Duodenal mucosa (tissue), 2 donors: ENCODE measurements at regions not wholly inside any gene's neighbourhood (a gene's known extent, or its start where the extent isn't known, plus 50 kb on each side); places are given as distances from the start of the nearest gene placed in this dataset.
"Not testable (repeated sequence)": the region's sequence is repeated elsewhere in the genome, so short reads cannot be mapped to it uniquely, and the experiment has no call there.

Experiments
- H3K27ac ChIP-seq: one replicate; pipeline ENCODE4 v1.7.0; 2013; ENCODE audit warnings: low read depth, low read length
- H3K27me3 ChIP-seq, 2 donors: one replicate each; pipeline ENCODE4 v1.7.0; 2013; ENCODE audit warnings: low read length in 2 of 2, control low read depth in 1 of 2; ENCODE audit not compliant: insufficient read depth in 2 of 2, control insufficient read depth in 1 of 2
- H3K36me3 ChIP-seq, 2 donors: one replicate each; pipeline ENCODE4 v1.7.0; 2013; ENCODE audit warnings: low read length in 2 of 2, control low read depth in 1 of 2; ENCODE audit not compliant: insufficient read depth in 2 of 2, control insufficient read depth in 1 of 2
- H3K4me1 ChIP-seq, 2 donors: one replicate each; pipeline ENCODE4 v1.7.0; 2013; ENCODE audit warnings: low read length in 2 of 2, control low read depth in 1 of 2; ENCODE audit not compliant: insufficient read depth in 2 of 2, control insufficient read depth in 1 of 2
- H3K4me3 ChIP-seq, 2 donors: one replicate each; pipeline ENCODE4 v1.7.0; 2013; ENCODE audit warnings: low read length in 2 of 2, low read depth in 1 of 2
- H3K9ac ChIP-seq, 2 donors: one replicate each; pipeline ENCODE4 v1.7.0; 2013; ENCODE audit warnings: low read length in 2 of 2, low read depth in 1 of 2
- H3K9me3 ChIP-seq, 2 donors: one replicate each; pipeline ENCODE4 v1.7.0; 2013; ENCODE audit warnings: low read length in 2 of 2, control low read depth in 1 of 2; ENCODE audit not compliant: control insufficient read depth in 1 of 2

DNA sequence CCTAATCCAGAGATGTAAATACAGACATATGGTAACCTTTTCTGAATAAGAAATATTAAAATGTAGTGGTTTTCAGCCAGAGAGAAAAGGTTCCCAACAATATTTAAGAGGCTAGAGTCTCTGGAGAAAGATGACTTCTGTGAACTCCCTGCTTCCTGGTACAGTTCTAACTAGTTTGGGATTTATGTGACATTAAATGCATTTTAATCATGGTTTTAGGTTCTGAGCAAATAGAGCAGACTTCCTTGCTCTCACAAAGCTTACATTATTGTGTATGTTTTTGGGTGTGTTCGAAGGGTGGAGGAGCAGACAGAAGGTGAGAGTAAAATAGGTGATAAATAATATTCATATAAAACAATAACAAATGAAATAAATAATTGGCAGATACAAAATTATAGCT, 250.1 kb upstream of the LUZP2 start:
- H3K4me1 ChIP-seq = no peaks in the 10 kb centered on the region
- H3K27ac ChIP-seq = no peak overlapping the region
- no peak overlapping the region for H3K4me3 ChIP-seq
- no peaks in the 10 kb centered on the region for H3K9me3 ChIP-seq
- no peaks in the 10 kb centered on the region for H3K27me3 ChIP-seq
- no peaks in the 10 kb centered on the region for H3K36me3 ChIP-seq
- H3K9ac ChIP-seq = no peak overlapping the region

DNA sequence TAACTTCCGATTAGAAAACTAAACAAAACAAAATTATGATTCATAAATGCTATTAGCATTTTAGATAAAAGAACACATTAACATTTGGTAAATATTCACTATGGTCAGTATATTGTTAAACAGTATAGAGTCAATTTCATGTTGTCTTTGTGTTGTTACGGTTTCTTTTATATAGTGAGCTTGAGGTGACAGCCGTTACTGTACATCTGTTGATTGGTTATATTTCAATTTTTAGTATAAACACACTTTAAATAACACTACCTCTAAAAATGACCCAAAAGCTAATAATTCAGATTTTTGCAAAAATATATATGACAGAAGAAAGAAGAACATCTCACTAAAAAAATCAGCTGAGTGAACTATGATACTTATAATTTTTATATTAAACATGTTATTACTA, 249.0 kb upstream of the LUZP2 start:
- Histone ChIP-seq H3K4me3 (no peak overlapping the region), H3K27ac (no peak overlapping the region), H3K4me1 (no peaks in the 10 kb centered on the region), H3K27me3 (no peaks in the 10 kb centered on the region), H3K9ac (no peak overlapping the region), H3K36me3 (no peaks in the 10 kb centered on the region), H3K9me3 (no peaks in the 10 kb centered on the region)

DNA sequence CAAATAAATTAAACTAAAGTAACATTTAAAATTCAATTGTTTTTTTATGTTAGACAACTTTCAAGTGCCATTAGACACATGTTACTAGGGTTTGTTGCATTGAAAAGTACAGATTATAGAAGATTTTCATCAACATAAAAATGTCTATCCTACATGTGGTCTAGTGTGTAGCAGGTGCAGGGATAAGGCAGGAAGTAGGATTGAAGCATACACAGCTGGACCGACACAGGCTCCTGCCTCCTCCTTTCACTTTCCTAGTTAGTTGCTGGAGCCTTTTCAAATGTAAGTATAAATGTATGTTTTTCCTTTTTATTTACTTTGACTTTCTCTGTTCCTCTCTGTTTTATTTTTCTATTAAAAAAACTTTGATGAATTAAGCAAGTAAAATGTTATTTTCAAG, 246.9 kb upstream of the LUZP2 start:
- Histone ChIP-seq H3K27me3 (no peaks in the 10 kb centered on the region), H3K9ac (no peak overlapping the region), H3K4me1 (no peaks in the 10 kb centered on the region), H3K27ac (no peak overlapping the region), H3K36me3 (no peaks in the 10 kb centered on the region), H3K9me3 (no peaks in the 10 kb centered on the region), H3K4me3 (no peak overlapping the region)

DNA sequence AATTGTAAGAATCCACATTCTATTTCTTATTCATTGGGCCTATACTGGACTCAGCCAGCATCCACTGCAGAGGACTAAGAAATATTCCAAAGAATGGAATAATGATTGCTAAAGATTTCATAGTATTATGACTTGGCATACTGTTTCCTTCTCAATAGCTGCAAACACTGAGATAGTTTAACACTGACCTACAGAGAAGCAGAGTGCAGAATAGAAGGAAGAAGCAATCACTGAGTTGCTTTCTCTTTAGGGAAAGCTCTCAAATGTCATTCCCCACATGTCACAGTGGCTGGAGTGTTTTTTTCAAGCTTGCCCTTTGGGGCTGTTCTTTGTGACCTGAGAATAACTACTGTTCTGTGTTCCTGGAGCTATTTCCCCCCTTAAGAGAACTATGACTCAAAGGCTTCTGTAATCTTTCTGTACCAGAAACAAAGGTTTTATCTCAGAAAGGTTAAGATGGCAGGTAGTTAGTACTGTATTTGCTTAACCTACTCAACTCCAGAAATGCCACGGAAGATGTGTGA, 243.6 kb upstream of the LUZP2 start:
- H3K4me1 ChIP-seq = no peaks in the 10 kb centered on the region
- H3K27ac ChIP-seq = no peak overlapping the region
- H3K36me3 ChIP-seq = no peaks in the 10 kb centered on the region
- H3K27me3 ChIP-seq = no peaks in the 10 kb centered on the region
- H3K9me3 ChIP-seq = no peaks in the 10 kb centered on the region
- H3K9ac ChIP-seq = no peak overlapping the region
- H3K4me3 ChIP-seq = no peak overlapping the region

DNA sequence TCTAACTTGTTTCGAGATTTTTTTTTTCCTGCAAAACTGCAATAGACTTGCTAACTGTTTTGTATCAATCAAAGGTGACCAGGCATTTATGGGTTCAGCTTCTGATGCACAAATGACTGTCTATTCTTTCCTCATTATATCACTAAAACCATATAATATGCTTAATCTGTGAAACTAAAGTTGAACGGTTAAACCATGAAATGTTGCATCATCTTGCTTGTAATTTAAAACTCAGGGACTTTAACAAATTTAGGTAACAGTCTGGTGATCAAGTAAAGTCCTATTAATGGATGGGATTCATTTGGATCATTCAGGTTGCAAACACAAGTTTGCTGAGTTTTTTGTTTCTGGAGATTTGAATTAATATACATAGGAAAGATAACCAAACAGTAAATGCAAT, 232.0 kb upstream of the LUZP2 start:
- H3K27me3 ChIP-seq = no peaks in the 10 kb centered on the region
- no peaks in the 10 kb centered on the region for H3K36me3 ChIP-seq
- H3K9ac ChIP-seq = no peak overlapping the region
- H3K27ac ChIP-seq = no peak overlapping the region
- H3K4me3 ChIP-seq = no peak overlapping the region
- no peaks in the 10 kb centered on the region for H3K4me1 ChIP-seq
- no peaks in the 10 kb centered on the region for H3K9me3 ChIP-seq

DNA sequence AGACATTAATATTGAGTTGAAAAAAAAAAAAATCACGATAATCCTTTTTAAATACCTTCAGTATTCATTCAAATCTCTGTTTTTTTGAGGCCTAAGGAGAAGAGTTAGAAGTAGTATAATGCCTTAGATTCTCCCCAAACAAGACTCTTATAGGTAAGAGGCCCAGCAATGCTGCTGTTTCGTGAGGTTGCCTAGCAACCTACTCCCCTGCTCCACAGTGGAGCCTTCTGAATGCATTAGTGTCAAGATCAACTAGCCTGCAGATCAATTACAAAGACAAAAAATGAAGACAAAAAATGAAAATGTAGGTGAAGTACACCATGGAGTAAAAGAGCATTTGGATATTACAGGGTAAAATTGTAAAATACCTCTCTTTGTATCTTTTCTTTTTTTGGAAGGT, 229.8 kb upstream of the LUZP2 start:
- no peak overlapping the region for H3K27ac ChIP-seq
- no peaks in the 10 kb centered on the region for H3K36me3 ChIP-seq
- H3K9me3 ChIP-seq = no peaks in the 10 kb centered on the region
- H3K9ac ChIP-seq = no peak overlapping the region
- H3K27me3 ChIP-seq = no peaks in the 10 kb centered on the region
- H3K4me1 ChIP-seq = no peaks in the 10 kb centered on the region
- H3K4me3 ChIP-seq = no peak overlapping the region

GRCh38 chr11:24271798-24272197, 225.1 kb upstream of the LUZP2 start:
- no peaks in the 10 kb centered on the region for H3K27me3 ChIP-seq
- H3K9me3 ChIP-seq = no peaks in the 10 kb centered on the region
- H3K9ac ChIP-seq = no peak overlapping the region
- no peak overlapping the region for H3K4me3 ChIP-seq
- H3K27ac ChIP-seq = no peak overlapping the region
- no peaks in the 10 kb centered on the region for H3K36me3 ChIP-seq
- H3K4me1 ChIP-seq = no peaks in the 10 kb centered on the region

GRCh38 chr11:24274214-24274781, 222.6 kb upstream of the LUZP2 start:
- not testable (repeated sequence) for H3K4me3 ChIP-seq, H3K27me3 ChIP-seq, H3K9ac ChIP-seq, H3K9me3 ChIP-seq, H3K36me3 ChIP-seq, H3K4me1 ChIP-seq, H3K27ac ChIP-seq

DNA sequence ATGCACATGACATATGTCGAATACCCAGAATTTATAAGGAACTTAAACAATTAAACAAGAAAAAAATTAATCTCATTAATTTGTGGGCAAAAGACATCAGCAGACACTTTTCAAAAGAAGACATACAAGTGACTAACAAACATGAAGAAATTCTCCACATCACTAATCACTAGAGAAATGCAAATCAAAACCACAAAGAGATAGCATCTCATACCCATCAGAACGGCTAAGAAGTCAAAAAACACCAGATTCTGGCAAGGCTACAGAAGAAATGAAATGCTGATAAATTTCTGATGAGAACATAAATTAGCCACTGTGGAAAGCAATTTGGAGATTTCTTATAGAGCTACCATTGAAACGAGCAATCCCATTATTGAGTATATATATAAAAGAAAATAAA, 210.6 kb upstream of the LUZP2 start:
- H3K4me1 ChIP-seq = no peaks in the 10 kb centered on the region
- no peak overlapping the region for H3K4me3 ChIP-seq
- no peaks in the 10 kb centered on the region for H3K9me3 ChIP-seq
- no peak overlapping the region for H3K27ac ChIP-seq
- no peaks in the 10 kb centered on the region for H3K27me3 ChIP-seq
- no peaks in the 10 kb centered on the region for H3K36me3 ChIP-seq
- H3K9ac ChIP-seq = no peak overlapping the region

GRCh38 chr11:24289301-24289700, 207.6 kb upstream of the LUZP2 start:
- Histone ChIP-seq H3K27me3 (no peaks in the 10 kb centered on the region), H3K4me3 (no peak overlapping the region), H3K4me1 (no peaks in the 10 kb centered on the region), H3K9me3 (no peaks in the 10 kb centered on the region), H3K27ac (no peak overlapping the region), H3K36me3 (no peaks in the 10 kb centered on the region), H3K9ac (no peak overlapping the region)

- no peak overlapping the region for H3K27ac ChIP-seq
- H3K36me3 ChIP-seq = no peaks in the 10 kb centered on the region
- no peak overlapping the region for H3K4me3 ChIP-seq
- no peak overlapping the region for H3K9ac ChIP-seq
- no peaks in the 10 kb centered on the region for H3K9me3 ChIP-seq
- no peaks in the 10 kb centered on the region for H3K27me3 ChIP-seq
- H3K4me1 ChIP-seq = no peaks in the 10 kb centered on the region
Observed at GRCh38 chr11:24293964-24294363, 202.9 kb upstream of the LUZP2 start.
